Activated CD8-positive, alpha-beta memory T cell treated with anti-CD3 and anti-CD28 coated beads, Interleukin-2, amount 50 U/mL, for 24 hours (primary cell): ENCODE measurements at regions not wholly inside any gene's neighbourhood (a gene's known extent, or its start where the extent isn't known, plus 50 kb on each side); places are given as distances from the start of the nearest gene placed in this dataset.

Experiments used
- DNase-seq: peaks from one replicate; pipeline ENCODE4 v3.0.0-alpha.2; 2020; ENCODE audit errors: extremely low read depth

DNA sequence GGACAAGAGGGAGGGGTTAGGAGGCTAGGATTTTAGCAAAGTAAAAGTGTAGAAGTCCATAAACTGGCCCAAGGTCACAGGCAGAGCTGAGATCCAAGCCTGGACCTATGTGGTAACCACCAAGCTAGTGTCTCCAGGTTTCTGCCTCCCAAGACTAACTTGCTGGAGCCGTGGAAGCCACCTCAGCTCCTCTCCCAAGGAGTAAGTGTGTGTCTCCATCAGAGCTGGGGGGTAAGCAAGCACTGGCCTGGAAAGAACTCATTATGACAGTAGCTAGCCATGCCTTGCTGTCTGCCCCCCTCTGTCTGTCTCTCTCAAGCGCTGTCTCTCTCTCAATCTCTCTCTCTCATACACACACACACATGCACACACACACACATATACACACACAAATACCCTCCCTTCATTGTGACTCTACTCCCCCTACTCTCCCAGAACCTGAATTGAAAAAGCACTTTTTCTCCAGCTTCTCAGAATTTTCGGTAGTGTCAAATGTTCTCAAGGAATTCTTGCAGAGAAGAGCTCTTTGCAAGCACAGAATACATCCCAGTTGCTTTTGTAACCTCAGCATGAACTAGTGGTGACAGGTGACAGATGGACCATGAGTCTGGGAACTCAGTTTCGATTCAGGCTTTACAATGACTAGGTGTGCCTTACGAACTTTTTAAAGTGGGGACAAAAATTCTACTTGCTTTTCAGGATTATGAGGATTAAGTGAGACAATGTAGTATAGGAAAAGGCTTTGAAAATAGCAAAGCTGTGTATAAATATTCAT is 238.0 kb upstream of the FGGY start:
- DNase-seq, result no peak

DNA sequence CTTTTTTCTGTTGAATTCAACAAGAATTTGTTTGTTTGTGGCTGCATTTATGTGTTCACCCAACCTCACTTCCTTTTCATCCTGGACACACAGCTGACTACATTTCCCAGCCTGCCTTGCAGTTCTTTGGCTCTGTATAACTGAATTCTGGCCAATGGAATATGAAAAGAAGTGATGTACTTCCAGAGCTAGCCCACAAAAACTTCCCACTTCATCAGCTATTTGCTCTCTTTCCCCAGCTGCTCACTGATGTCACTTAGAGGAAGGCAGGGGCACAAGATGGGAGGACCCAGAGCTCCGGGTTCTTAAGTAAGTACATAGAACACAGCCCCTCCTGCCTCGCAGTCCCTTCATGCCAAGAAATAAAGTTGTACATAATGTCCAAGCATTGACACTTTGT is 235.0 kb upstream of the FGGY start:
- no peak for DNase-seq

DNA sequence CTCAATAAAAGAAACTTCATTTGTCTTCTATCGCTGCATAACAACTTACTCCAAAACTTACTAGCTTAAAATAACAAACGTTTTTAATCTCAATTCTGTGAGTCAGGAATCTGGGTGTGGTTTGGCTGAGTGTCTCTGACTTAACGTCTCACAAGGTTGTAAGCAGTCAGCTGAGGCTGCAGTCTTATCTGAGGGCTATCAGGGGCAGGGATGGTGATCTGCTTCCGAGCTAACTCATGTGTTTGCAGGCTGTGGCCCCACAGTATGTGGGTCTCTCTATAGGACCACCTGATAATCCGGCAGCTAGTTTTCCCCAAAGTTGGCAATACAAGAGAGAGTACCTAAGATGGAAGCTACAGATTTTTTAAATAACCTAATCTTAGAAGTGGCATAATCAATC is 234.2 kb upstream of the FGGY start:
- DNase-seq, result no peak

DNA sequence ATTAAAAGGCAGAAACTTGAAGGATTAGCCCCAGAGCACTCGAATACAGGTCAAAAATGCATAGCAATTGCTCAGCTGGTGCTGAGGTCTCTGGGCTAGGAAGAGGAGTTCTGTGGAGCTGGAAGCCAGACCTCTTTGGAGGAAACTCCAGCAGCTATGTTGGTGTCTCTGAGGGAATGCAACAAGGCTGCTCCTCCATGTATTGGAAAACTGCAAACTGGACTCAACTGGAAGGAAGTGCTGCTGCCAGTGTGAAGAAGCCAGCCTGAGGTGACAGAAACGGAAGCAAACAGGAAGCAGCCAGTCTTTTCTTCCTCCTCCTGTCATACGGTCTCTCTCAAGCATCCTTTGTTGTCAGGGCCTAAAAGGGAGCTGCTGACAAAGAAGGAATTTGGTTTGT is 233.4 kb upstream of the FGGY start:
- no peak for DNase-seq

DNA sequence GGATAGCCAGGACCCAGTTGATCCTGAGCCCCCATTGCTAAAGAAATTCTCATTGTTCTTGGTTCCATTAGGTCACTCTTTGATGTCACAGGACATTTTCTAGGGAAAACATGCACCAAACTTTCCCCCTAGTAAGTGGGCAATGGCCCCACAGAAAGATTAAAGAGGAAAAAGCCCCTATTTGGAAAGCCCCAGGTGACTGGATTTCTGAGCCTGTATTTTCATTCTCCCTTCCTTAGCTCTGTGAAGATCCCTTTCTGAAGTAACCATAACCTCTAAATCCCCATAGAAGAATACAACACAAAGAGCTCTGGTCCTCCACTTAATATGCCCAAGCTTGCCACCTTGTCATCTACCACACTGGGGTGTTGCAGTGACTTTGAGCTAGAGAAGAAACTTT is 232.3 kb upstream of the FGGY start:
- no peak for DNase-seq

DNA sequence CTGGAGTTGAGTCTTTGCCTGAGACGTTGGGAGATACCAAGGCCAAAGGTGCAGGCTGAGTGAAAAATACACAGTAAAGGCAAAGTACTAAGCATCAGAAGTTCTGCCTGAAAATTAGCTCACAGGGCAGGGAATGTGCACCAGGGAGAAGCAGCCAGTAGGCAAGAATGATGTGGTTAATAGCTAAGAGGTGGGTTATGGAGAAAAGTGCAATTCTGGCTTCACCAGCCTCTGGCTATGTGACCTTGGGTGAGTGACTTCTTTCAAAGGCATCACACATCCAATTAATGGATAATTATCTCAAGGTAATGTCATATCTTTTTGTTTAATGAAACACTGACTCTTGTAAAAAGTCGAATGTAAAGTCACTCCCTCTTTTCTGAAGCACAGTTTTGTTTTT is 230.7 kb upstream of the FGGY start:
- no peak for DNase-seq

DNA sequence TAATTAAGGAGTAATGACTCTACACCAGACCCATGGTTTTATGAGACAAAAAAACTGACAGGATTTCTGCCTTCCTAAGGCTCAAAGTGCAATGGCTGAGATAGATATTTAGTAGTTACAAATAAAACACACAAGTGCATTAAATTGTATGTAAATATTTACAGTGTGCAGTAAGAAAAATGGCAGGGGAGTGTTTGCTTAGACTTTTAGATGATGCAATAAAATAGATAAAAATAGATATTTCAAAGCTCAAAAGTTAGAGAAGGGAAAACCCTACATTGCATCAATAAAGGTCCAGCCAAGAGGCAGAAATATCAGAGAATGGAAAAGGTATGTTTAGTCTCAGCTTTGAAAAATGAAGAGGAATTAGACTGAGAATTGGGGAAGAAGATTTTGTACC is 226.3 kb upstream of the FGGY start:
- no peak for DNase-seq

DNA sequence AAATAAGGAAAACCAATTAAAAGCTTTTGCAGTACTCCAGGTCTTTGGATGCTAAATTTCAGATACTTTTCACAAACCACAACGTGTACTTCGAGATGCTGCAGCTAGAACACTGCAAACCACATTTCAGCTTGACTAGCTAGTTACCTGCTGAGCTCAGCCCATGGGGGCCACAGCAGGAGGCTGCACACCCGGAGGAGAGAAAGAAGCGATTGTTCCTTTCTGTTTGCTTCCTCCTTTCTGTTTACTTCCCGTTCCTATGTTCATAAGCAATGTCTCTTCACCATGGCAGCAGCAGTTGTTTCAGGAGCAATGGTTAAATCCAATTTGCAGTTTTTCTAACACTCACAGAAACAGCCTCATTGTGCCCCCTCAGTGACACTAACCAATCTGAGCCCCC is 225.6 kb upstream of the FGGY start:
- DNase-seq, result no peak

GRCh38 chr1:59071876-59072582 is 224.9 kb upstream of the FGGY start:
- DNase-seq, result no peak

- no peak for DNase-seq
These were observed 224.3 kb upstream of the FGGY start for GRCh38 chr1:59072583-59072947.

DNA sequence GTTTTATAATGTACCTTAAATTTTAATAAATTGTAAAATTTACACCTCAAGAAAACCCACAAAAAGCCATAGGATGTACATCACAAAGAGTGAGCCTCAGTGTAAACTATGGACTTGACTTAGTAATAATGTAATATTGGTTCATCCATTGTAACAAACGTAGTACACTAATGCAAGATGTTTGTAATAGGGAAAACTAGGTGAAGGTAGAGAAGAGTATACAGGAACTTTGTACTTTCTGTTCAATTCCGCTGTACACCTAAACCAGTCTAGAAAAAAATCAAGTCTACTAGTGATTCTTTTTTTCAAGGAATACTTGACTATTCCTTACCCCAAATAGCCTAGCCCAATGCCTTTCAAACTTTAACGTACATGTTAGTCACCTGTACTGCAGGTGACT is 222.3 kb upstream of the FGGY start:
- no peak for DNase-seq

DNA sequence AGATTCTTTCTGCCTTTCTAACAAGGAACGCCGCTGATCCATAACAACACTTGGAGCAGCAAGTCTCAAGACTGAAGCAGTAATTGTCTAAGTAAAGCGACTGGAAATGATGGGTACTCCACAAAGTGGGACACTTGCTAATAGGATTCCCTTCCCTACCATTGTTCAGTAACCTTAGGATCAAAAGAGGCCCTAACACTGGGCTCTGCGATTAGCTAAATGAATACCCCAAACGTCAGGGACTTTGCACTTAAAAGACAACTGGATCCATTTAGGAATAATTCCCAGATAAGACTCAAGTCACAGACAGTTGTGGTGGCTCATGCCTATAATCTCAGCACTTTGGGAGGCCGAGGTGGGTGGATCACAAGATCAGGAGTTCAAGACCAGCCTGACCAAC is 221.9 kb upstream of the FGGY start:
- DNase-seq, result no peak

DNA sequence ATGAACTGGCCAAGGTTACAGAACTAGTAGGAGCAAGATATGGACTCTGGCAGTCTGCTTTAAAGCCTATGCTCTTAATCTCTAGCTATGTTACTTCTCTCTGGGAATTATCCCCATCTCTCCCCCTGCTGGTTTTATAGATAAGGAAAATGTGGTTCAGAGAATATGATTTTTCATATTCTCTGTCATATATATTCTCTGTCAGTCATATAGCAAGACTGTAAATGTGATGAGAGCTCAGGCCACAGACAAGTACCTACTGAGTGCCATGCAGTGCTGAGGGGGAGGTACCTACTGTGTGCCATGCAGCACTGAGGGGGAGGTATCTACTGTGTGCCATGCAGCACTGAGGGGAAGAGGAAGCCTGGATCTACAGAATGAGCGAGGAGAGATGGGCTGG is 220.3 kb upstream of the FGGY start:
- DNase-seq, result no peak

DNA sequence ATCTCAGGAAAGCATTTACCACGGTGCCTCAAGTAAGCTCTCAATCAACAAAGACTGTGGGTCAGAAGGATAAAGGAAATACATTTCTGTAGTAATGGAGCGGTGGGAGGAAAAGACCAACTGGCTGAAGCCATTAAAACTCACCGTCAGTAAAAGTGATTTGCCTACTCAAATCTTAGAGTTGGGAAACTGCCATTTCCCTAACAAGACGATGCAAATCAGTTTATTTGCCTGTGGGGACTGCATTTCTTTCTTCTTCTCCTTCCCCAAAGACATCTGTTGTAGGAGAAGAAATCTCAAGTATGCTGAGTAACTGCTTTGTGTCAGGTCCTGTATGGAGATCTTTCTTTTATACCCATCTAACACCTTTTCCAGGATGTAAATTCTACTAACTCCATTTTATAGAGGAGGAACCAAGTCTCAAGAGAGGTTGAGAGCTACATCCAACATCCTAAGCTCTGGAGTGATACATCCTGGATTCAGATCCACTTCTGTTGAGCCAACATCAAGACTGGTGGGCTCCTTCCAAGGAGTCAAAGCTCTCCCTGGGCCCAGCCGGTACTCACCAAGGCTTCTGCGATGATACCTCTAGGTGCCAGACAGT is 219.3 kb upstream of the FGGY start:
- DNase-seq, result no peak

DNA sequence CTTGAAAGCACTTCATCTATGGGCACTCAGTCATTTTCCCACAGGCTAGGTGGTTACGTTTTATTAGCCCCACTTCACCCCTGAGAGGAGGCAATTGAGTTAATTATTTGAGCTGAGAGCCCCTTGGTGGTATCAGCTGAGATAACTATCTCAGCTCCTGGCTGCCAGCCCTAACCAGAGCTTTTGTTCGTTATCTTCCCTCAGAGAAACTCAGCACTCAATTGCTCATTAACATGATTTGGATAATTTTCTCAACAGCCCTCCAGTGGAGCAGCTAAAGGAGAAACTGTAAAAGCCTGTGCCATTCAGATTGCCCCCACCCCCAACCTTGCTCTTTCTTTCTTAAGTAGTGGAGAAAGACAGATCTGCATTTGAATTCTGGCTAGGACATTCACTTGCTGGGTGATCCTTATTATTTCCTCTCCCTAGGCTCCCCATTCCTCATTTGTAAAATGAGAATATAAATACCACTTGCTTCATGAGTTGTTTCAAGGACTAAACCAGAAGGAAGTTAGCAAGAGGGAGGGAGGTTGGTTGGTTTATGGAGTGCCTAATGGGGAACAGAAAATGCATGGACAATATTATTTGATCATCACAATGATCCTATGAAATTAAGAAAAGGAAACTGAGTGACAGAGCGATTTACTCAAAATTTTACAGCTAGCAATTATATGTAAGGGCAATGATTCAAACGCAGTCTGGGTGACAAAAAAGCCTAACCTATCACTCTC is 218.7 kb upstream of the FGGY start:
- DNase-seq, result no peak

- DNase-seq, result no peak
These were observed 218.0 kb upstream of the FGGY start for GRCh38 chr1:59078866-59079265.

DNA sequence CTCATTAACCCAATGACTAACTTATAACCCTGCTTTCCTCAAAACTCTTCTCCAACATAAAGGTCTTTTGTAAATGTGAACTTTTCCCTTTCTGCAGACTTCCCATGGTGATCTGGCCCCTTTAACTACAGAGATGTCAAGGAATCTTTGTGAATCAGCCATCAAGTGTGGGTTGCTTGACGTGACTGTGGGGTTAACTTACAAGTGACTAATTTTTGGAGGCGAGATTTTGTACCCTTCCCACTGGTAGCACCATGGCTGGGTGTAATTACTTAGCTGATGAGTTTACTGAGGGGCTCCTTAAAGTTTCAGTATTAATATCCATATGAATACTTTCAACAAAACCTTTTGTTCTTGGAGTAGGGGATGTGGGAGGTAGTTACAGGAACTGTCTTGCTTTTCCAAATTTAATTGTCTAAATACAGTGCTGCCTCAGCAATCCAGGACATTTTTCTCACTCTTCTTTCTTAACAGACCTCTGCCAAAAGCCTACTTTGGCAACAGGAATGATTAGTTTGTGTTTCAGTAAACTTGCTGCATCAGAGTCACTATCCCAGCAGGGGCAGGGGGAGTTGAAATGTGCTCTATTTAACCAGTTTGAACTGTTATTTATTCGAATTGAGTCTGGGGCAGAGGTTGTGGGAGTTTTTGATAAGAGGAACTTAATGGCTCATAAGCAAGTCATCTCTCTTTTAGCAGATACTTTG is 217.3 kb upstream of the FGGY start:
- DNase-seq, result no peak

DNA sequence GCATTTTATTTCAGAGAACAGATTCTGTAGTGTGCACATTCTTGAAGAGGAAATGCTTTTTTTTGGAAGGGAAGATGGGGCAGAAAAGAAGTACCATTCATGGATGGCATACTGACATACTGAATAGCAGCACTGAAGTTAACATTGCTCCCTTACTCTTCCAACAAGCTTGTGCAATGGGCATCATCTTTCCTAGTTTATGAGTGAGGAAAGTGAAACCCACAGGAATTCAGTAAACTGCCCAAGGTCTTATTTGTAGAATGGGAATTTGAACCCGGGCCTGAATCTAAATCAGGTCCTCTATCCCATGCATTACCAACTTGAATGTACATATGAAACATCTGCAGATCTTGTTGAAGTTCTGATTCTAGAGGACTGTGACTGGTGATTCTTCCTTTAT is 215.7 kb upstream of the FGGY start:
- DNase-seq, result no peak

DNA sequence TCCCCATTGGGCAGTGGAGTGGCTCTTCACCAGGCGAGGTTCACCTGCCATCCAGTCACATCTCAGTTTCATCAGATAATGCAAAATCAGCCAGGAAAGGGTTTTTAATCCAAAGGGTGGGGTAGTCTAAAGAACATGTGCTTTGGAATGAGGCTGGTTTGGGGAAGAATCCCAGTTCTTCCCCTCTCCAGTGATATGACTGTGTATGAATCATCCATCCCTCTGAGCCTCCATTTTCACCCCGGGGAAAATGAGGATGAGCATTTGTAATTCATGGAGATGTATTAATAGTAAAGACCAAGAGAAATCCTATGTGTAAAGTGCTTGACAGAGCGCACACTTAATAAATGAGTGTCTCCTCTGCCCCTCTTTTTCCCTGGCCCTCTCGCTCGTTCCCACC is 215.1 kb upstream of the FGGY start:
- no peak for DNase-seq

GRCh38 chr1:59083946-59084865 is 212.7 kb upstream of the FGGY start:
- DNase-seq, result no peak

GRCh38 chr1:59085101-59085500 is 211.8 kb upstream of the FGGY start:
- no peak for DNase-seq
